Liver (tissue), 8 donors: ENCODE measurements at regions not wholly inside any gene's neighbourhood (a gene's known extent, or its start where the extent isn't known, plus 50 kb on each side); places are given as distances from the start of the nearest gene placed in this dataset.

Source experiments
- DNase-seq: peaks from one replicate; pipeline ENCODE4 v3.0.0-alpha.2; 2017; ENCODE audit warnings: low spot score
- H3K27ac ChIP-seq, 2 donors: one replicate each; pipeline ENCODE4 v1.7.0; 2013; ENCODE audit warnings: inconsistent platforms in 2 of 2, low read length in 2 of 2, control low read depth in 1 of 2, low read depth in 1 of 2, mild to moderate bottlenecking in 1 of 2
- H3K27me3 ChIP-seq, 4 donors: one replicate each; pipeline versions ENCODE4 v1.6.1 to v1.7.0; 2013; ENCODE audit warnings: low read length in 3 of 4, inconsistent platforms in 1 of 4, mild to moderate bottlenecking in 1 of 4, moderate library complexity in 1 of 4; ENCODE audit not compliant: control insufficient read depth in 4 of 4, insufficient read depth in 4 of 4
- H3K36me3 ChIP-seq, 4 donors: one replicate each; pipeline versions ENCODE4 v1.6.1 to v1.7.0; 2013; ENCODE audit warnings: low read length in 3 of 4, mild to moderate bottlenecking in 3 of 4, low read depth in 1 of 4, moderate library complexity in 1 of 4; ENCODE audit not compliant: control insufficient read depth in 4 of 4, insufficient read depth in 3 of 4
- H3K4me1 ChIP-seq, 4 donors: one replicate each; pipeline versions ENCODE4 v1.6.1 to v1.7.0; 2013; ENCODE audit warnings: low read length in 3 of 4, mild to moderate bottlenecking in 3 of 4, moderate library complexity in 1 of 4; ENCODE audit not compliant: control insufficient read depth in 4 of 4, insufficient read depth in 4 of 4
- H3K4me3 ChIP-seq, 3 donors: one replicate each; pipeline versions ENCODE4 v1.6.1 to v1.7.0; 2013; ENCODE audit warnings: low read length in 3 of 3, control low read depth in 1 of 3, low read depth in 1 of 3, mild to moderate bottlenecking in 1 of 3
- H3K9ac ChIP-seq, 2 donors: one replicate each; pipeline ENCODE4 v1.7.0; 2013; ENCODE audit warnings: low read length in 2 of 2, mild to moderate bottlenecking in 2 of 2, moderate library complexity in 2 of 2, control low read depth in 1 of 2, low read depth in 1 of 2
- H3K9me3 ChIP-seq, 4 donors: one replicate each; pipeline versions ENCODE4 v1.6.1 to v1.7.0; 2013; ENCODE audit warnings: low read length in 3 of 4; ENCODE audit not compliant: control insufficient read depth in 4 of 4
- EGR1 ChIP-seq, 2 donors: IDR thresholded peaks; 2 replicates each; pipeline ENCODE4 v1.6.1; 2016 to 2018; ENCODE audit warnings: antibody characterized with exemption in 2 of 2, low read depth in 2 of 2
- FOXA1 ChIP-seq: IDR thresholded peaks from 2 replicates; pipeline ENCODE4 v1.6.1; 2016; ENCODE audit warnings: antibody characterized with exemption
- FOXA2 ChIP-seq: IDR thresholded peaks from 2 replicates; pipeline ENCODE4 v1.6.1; 2016; ENCODE audit warnings: antibody characterized with exemption
- GABPA ChIP-seq, 2 donors: IDR thresholded peaks in 1 of 2; conservative IDR thresholded peaks in 1 of 2; 2 replicates each; pipeline ENCODE4 v1.6.1; 2016; ENCODE audit warnings: antibody characterized with exemption in 2 of 2, mild to moderate bottlenecking in 1 of 2, moderate library complexity in 1 of 2
- HNF4A ChIP-seq, 2 donors: conservative IDR thresholded peaks; 2 replicates each; pipeline ENCODE4 v1.6.1; 2016; ENCODE audit warnings: antibody characterized with exemption in 2 of 2, mild to moderate bottlenecking in 2 of 2
- HNF4G ChIP-seq: IDR thresholded peaks from 2 replicates; pipeline ENCODE4 v1.6.1; 2016; ENCODE audit warnings: antibody characterized with exemption
- JUND ChIP-seq, 2 donors: IDR thresholded peaks; 2 replicates each; pipeline ENCODE4 v1.6.1; 2016; ENCODE audit warnings: antibody characterized with exemption in 2 of 2
- NR2F2 ChIP-seq: IDR thresholded peaks from 2 replicates; pipeline ENCODE4 v1.6.1; 2016; ENCODE audit warnings: antibody characterized with exemption
- RAD21 ChIP-seq, 2 donors: IDR thresholded peaks; 2 replicates each; pipeline ENCODE4 v1.6.1; 2016; ENCODE audit warnings: antibody characterized with exemption in 2 of 2, mild to moderate bottlenecking in 2 of 2
- RXRA ChIP-seq, 2 donors: IDR thresholded peaks; 2 replicates each; pipeline ENCODE4 v1.6.1; 2017 to 2018; ENCODE audit warnings: antibody characterized with exemption in 2 of 2, mild to moderate bottlenecking in 1 of 2
- SP1 ChIP-seq: IDR thresholded peaks from 2 replicates; pipeline ENCODE4 v1.6.1; 2018; ENCODE audit warnings: antibody characterized with exemption, mild to moderate bottlenecking
- TAF1 ChIP-seq: conservative IDR thresholded peaks from 2 replicates; pipeline ENCODE4 v1.6.1; 2016; ENCODE audit warnings: antibody characterized with exemption, mild to moderate bottlenecking
- YY1 ChIP-seq: IDR thresholded peaks from 2 replicates; pipeline ENCODE4 v1.6.1; 2016; ENCODE audit warnings: antibody characterized with exemption, mild to moderate bottlenecking
- WGBS: extraction: QIAGEN DNeasy Blood & Tissue Kit; methylation state at CpG from one replicate; pipeline ENCODE4 v1.1.7; 2013; 5-methylcytosine and 5-hydroxymethylcytosine counted together
- TF ChIP-seq, protein P1 (sequence below): IDR thresholded peaks from 2 replicates; pipeline ENCODE4 v1.6.1; 2016; ENCODE audit warnings: antibody characterized with exemption, mild to moderate bottlenecking
- TF ChIP-seq, protein P2 (sequence below): fragments of 150-350 bp; IDR thresholded peaks from 2 replicates; pipeline ENCODE4 v1.5.1; 2017; ENCODE audit warnings: improper control_type of control experiment, low read depth, low read length; ENCODE audit not compliant: missing input control
- TF ChIP-seq, protein P3 (sequence below): IDR thresholded peaks from 2 replicates; pipeline ENCODE4 v1.6.1; 2016; ENCODE audit warnings: antibody characterized with exemption
- TF ChIP-seq, protein P4 (sequence below): IDR thresholded peaks from 2 replicates; pipeline ENCODE4 v1.6.1; 2016; ENCODE audit warnings: antibody characterized with exemption
- TF ChIP-seq, protein P5 (sequence below): IDR thresholded peaks from 2 replicates; pipeline ENCODE4 v1.6.1; 2016; ENCODE audit warnings: antibody characterized with exemption
- donor health status: healthy.
- donor health status: healthy.
- donor health status: healthy.
- donor health status: healthy.
- donor health status: healthy.

DNA sequence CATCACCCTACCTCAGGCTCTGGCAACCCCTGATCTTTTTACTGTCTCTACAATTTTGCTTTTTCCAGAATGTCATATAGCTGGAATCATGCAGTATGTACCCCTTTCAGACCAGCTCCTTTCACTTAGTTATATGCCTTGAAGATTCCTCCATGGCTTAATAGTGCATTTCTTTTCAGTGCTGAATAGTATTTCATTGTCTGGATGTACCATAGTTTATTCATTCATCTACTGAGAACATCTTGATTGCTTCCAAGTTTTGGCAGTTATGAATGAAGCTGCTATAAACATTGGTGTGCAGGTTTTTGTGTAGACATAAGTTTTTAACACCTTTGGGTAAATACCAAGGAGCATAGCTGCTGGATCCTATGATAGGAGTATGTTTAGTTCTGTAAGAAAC, 50.8 kb upstream of the ANP32A start:
- no peak overlapping the region for H3K4me3 ChIP-seq
- no peak for DNase-seq
- H3K4me1 ChIP-seq = peaks cover 0 to 10% (median 3%) of the 10 kb centered on the region in 4 donors
- no peak overlapping the region for H3K27ac ChIP-seq
- no peak overlapping the region for H3K9ac ChIP-seq
- TF ChIP-seq FOXA2 (no peak), TAF1 (no peak), RXRA (IDR thresholded peaks at IDR 0.05) (no peak), JUND (IDR thresholded peaks at IDR 0.05) (no peak), NR2F2 (no peak), GABPA (IDR thresholded peaks at IDR 0.05 in 1 of 2, conservative IDR thresholded peaks at IDR 0.05 in 1 of 2) (no peak)
- TF ChIP-seq, protein P1, sequence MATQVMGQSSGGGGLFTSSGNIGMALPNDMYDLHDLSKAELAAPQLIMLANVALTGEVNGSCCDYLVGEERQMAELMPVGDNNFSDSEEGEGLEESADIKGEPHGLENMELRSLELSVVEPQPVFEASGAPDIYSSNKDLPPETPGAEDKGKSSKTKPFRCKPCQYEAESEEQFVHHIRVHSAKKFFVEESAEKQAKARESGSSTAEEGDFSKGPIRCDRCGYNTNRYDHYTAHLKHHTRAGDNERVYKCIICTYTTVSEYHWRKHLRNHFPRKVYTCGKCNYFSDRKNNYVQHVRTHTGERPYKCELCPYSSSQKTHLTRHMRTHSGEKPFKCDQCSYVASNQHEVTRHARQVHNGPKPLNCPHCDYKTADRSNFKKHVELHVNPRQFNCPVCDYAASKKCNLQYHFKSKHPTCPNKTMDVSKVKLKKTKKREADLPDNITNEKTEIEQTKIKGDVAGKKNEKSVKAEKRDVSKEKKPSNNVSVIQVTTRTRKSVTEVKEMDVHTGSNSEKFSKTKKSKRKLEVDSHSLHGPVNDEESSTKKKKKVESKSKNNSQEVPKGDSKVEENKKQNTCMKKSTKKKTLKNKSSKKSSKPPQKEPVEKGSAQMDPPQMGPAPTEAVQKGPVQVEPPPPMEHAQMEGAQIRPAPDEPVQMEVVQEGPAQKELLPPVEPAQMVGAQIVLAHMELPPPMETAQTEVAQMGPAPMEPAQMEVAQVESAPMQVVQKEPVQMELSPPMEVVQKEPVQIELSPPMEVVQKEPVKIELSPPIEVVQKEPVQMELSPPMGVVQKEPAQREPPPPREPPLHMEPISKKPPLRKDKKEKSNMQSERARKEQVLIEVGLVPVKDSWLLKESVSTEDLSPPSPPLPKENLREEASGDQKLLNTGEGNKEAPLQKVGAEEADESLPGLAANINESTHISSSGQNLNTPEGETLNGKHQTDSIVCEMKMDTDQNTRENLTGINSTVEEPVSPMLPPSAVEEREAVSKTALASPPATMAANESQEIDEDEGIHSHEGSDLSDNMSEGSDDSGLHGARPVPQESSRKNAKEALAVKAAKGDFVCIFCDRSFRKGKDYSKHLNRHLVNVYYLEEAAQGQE = no peak
- TF ChIP-seq, protein P2, sequence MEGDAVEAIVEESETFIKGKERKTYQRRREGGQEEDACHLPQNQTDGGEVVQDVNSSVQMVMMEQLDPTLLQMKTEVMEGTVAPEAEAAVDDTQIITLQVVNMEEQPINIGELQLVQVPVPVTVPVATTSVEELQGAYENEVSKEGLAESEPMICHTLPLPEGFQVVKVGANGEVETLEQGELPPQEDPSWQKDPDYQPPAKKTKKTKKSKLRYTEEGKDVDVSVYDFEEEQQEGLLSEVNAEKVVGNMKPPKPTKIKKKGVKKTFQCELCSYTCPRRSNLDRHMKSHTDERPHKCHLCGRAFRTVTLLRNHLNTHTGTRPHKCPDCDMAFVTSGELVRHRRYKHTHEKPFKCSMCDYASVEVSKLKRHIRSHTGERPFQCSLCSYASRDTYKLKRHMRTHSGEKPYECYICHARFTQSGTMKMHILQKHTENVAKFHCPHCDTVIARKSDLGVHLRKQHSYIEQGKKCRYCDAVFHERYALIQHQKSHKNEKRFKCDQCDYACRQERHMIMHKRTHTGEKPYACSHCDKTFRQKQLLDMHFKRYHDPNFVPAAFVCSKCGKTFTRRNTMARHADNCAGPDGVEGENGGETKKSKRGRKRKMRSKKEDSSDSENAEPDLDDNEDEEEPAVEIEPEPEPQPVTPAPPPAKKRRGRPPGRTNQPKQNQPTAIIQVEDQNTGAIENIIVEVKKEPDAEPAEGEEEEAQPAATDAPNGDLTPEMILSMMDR = no peak
- no peaks in the 10 kb centered on the region for H3K27me3 ChIP-seq
- no peaks in the 10 kb centered on the region for H3K9me3 ChIP-seq
- no peaks in the 10 kb centered on the region for H3K36me3 ChIP-seq

DNA sequence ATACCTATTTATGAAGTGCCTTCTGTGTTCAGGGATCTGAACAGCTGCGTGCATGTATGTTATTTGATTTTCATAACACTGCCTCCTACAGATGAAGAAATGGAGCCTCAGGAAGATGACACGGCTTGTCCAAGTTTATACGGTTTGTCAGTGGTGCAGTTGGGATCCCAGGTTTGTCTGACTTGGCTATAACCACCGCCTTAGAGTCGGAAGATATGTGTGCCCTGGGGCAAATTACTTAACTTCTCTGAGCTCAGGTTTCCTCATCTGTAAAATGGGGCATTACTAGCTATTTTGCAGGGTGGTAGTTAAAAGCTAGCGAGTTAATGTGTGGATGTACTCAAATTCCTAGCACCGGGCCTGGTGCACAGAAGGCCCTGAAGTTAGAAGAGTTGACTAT, 54.1 kb upstream of the ANP32A start:
- H3K36me3 ChIP-seq = no peaks in the 10 kb centered on the region
- 88% methylated on average over 7 of the region's 7 CpGs for WGBS
- H3K4me3 ChIP-seq = no peak overlapping the region
- no peaks in the 10 kb centered on the region for H3K27me3 ChIP-seq
- DNase-seq = no peak
- H3K4me1 ChIP-seq = peaks cover 0 to 10% (median 3%) of the 10 kb centered on the region in 4 donors
- no peak overlapping the region for H3K27ac ChIP-seq
- TF ChIP-seq, protein P2 = no peak
- no peak for TF ChIP-seq YY1
- TF ChIP-seq TAF1 = no peak
- TF ChIP-seq, protein P3, sequence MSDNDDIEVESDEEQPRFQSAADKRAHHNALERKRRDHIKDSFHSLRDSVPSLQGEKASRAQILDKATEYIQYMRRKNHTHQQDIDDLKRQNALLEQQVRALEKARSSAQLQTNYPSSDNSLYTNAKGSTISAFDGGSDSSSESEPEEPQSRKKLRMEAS = no peak
- no peak for TF ChIP-seq HNF4A (conservative IDR thresholded peaks at IDR 0.05)
- no peak for TF ChIP-seq RXRA (IDR thresholded peaks at IDR 0.05)
- TF ChIP-seq, protein P4, sequence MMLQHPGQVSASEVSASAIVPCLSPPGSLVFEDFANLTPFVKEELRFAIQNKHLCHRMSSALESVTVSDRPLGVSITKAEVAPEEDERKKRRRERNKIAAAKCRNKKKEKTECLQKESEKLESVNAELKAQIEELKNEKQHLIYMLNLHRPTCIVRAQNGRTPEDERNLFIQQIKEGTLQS = no peak
- TF ChIP-seq FOXA1 = no peak
- TF ChIP-seq, protein P5, sequence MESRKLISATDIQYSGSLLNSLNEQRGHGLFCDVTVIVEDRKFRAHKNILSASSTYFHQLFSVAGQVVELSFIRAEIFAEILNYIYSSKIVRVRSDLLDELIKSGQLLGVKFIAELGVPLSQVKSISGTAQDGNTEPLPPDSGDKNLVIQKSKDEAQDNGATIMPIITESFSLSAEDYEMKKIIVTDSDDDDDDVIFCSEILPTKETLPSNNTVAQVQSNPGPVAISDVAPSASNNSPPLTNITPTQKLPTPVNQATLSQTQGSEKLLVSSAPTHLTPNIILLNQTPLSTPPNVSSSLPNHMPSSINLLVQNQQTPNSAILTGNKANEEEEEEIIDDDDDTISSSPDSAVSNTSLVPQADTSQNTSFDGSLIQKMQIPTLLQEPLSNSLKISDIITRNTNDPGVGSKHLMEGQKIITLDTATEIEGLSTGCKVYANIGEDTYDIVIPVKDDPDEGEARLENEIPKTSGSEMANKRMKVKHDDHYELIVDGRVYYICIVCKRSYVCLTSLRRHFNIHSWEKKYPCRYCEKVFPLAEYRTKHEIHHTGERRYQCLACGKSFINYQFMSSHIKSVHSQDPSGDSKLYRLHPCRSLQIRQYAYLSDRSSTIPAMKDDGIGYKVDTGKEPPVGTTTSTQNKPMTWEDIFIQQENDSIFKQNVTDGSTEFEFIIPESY = no peak
- TF ChIP-seq FOXA2 = no peak
- no peak for TF ChIP-seq GABPA (IDR thresholded peaks at IDR 0.05 in 1 of 2, conservative IDR thresholded peaks at IDR 0.05 in 1 of 2)
- no peak for TF ChIP-seq JUND (IDR thresholded peaks at IDR 0.05)
- TF ChIP-seq, protein P1 = no peak
- no peak for TF ChIP-seq EGR1 (IDR thresholded peaks at IDR 0.05; ENCODE audit: low read depth in 2 of 2)
- TF ChIP-seq HNF4G = no peak
- TF ChIP-seq NR2F2 = no peak
- TF ChIP-seq SP1 = no peak
- TF ChIP-seq RAD21 (IDR thresholded peaks at IDR 0.05) = no peak
- H3K9me3 ChIP-seq = no peaks in the 10 kb centered on the region
- no peak overlapping the region for H3K9ac ChIP-seq
